ENCODE measurements at regions not wholly inside any gene's neighbourhood (a gene's known extent, or its start where the extent isn't known, plus 50 kb on each side); places are given as distances from the start of the nearest gene placed in this dataset.
"Not testable (repeated sequence)": the region's sequence is repeated elsewhere in the genome, so short reads cannot be mapped to it uniquely, and the experiment has no call there.

GRCh38 chr1:112818990-112819689 is 104.0 kb upstream of the PPM1J start:
- DNase-seq = peak in 1 of 2 donors; percentile 50

GRCh38 chr1:112817555-112818373 is 102.6 kb upstream of the PPM1J start:
- no peak for DNase-seq

DNA sequence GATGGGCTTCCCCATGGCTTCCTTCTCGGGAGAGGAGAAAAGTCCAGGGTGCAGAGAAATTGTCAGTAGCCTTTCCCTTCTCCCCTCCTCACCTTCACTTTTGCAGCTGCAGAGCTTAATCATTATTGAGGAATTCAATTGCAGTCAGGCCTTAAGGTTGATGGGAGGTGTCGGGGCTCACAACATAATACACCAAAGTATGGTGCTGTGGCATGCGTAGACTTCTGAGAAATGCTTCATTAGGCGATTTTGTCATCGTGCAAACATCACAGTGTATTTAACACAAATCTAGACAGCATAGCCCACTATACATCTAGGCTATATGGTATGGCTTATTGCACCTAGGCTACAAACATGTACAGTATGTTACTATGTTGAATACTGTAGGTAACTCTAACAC is 100.2 kb upstream of the PPM1J start:
- no peak for DNase-seq

- DNase-seq = not testable (repeated sequence)
Measured at GRCh38 chr1:112814645-112815044, 99.5 kb upstream of the PPM1J start.

GRCh38 chr1:112808861-112809684 is 93.9 kb upstream of the PPM1J start:
- peak; percentile 16 to 26 for DNase-seq

- no peak for DNase-seq
Measured at GRCh38 chr1:112807999-112808398, 92.9 kb upstream of the PPM1J start.

DNA sequence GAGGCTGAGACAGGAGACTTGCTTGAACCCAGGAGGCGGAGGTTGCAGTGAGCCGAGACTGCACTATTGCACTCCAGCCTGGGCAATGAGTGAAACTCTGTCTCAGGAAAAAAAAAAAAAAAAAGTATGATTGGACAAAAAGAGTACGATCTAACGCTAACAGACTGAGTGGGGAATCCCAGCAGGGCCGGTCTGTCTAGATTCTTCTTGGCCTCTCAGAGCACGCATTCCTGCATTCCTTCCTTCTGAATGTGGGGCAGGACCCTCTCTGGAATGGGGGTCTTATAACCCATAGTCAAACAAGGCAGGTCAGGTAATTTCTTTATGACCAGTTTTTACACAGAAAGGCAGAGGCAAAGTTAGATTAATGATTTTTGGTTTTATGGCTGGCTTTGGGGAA is 92.0 kb upstream of the PPM1J start:
- DNase-seq = no peak

- no peak for DNase-seq
Measured at GRCh38 chr1:112806090-112806642, 91.0 kb upstream of the PPM1J start.

DNA sequence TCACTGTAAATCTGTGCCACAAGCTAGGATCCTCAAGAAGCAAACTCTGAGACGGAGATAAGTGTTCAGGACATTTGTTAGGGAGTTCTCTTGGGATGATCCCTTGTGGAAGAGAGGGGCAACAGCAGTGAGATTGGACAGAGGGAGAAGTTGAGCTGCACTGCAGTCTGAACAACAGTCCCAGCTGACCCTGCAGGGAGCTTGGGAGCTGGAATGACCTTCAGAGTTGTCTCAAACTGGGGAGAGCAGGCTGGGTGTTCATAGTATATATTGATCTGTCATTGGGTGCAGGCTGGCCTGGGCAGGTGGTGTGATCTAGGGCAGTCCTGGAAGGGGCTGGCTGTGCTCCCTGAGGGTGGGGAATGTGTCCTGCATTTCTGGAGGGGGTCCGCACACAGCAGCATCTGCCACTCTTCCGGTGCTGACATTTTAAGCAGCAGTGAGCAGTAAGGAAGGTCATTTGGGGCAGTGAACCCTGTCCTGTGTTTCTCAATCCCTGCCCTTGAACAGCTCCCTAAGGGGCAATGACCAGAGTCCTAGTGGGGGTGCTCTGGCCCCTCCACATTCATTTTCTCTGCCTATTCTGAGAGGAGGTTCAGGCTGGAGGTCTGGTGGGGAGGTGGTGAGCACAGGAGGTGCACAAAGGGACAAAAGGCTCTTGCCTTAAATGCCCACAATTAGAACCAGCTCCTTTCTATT is 90.2 kb upstream of the PPM1J start:
- DNase-seq = no peak

DNA sequence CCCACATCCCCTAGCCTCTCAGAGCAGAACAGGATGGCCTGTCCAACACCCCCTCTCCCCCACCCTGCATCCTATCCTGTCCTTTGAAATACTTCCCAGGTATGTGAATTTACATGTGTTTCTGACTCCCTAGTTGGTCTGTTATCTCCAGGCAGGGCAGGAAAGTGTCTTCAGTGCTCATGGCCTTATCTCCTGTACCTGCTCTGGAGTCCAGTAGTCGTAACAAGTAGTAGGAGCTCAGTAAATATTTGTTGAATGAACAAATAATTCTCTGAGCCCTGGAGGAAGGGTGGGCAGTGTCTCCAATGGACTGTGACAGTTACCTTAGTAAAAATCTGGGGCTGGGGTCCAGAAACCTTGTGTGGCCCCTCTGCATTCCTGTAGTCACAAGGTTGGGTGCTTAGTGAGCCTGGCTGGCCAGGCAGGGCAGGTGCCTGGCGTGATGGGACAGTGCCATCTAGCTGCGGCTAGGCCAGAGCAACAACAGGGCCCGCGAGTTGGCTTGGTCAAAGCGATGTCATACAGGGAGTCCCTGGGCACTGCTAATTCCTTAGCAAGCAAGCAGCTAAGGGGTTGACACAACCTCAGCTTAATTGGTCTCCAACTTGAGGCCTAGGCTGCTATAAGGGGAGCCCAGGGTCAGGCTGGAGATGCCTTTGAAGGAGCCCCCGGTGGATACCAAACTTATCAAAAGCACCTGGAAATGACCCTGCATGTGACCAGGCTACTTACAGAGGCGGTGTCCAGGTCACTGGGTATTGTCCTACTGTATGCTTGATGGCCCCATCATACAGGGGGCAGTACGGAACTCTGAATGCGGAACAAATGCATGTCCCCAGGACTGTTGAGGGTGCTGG is 89.0 kb upstream of the PPM1J start:
- peak in 1 of 2 donors; percentile 7 for DNase-seq

GRCh38 chr1:112800289-112800688 is 85.2 kb upstream of the PPM1J start:
- DNase-seq = no peak

GRCh38 chr1:112798292-112798691 is 83.2 kb upstream of the PPM1J start:
- DNase-seq = no peak

- no peak for DNase-seq
Measured at GRCh38 chr1:112797224-112797623, 82.1 kb upstream of the PPM1J start.

DNA sequence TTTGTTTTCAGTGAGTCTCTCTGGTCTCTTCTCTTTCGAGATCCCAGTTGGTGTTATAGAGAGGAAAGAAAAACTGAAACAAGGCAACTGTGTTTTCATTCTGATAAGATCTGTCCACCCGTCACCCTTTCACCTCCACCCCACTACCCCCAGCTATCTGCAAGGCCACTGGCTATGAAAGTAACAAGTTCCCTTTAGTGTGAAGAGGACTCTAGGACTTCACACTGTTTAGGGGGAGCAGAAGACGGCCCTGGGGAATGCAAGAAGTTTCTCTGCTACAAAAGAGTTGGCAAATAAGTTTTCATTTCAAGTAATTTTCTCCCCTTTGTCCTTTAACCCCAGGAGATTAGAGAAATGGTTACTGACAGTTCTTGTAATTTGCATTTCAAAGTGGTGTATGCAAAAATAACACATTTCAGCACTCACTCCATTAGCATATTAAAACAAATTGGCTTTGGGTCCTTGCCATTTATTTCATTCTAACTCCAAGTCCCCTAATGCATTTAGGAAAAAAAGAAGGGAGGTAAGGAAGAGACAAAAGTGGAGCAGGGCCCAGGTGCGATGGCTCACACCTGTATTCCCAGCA is 79.6 kb upstream of the PPM1J start:
- no peak for DNase-seq

DNA sequence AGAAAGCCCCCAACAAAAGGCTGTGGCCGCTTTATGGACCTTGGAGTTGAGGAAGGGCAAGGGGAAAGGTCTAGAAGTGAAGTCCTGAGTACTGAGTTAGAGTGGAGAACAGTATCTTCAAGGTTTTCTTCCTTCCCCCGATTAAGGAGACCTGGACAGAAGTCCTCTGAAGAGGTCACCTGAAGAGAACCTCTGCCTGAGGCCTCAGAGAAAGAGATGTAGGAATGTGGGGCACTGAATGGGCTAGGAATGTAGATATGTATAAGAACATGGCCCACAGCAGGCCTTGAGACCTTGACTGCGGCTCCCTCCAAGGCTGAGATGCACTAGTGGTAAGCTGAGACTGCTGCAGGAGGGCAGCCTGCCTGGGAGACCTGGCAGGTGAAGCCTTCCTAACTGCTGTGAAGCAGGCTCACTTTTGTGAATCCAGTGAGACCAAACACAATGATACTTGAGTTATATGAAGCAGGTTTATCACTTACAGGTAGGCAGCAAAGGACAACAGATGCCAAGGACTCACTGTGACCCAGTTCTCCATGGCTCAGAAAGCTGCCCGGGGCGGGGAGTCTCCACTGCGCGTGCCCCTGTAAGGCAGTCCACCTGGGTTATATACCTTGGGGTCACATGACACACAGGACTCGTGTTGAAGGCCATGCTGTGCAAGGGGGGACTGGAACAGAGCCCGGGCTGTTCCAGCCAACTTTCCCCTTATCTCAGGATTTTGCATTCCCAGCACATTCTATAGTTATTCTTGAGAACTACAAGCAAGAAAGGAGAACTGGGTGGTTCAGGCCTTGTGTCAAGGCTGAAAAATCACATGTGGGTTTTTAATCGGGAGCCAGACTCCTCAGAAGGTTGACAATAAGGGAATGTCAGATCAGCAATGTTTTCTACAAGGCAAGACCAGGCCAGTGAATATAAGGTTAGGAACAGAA is 78.8 kb upstream of the PPM1J start:
- no peak for DNase-seq

DNA sequence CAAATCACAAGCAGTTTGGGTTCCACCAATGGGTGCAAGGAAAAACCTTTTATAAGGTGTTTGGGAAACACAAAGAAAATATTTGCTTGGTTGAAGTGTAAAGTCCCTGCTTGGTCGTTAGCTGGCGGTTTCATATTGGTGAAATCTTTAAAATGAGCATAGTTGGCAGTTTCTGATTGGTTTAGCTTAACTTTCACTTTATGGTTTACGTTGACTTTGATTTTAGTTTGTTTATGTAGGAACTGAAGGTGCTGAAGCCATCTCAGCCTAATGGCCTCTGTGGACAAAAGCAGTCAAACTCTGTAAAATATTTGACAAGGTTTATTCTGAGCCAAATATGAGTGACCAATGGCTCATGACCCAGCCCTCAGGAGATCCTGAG is 76.6 kb upstream of the PPM1J start:
- no peak for DNase-seq

- no peak for DNase-seq
Measured at GRCh38 chr1:112790920-112791722, 76.0 kb upstream of the PPM1J start.

GRCh38 chr1:112788561-112788960 is 73.4 kb upstream of the PPM1J start:
- DNase-seq = no peak

DNA sequence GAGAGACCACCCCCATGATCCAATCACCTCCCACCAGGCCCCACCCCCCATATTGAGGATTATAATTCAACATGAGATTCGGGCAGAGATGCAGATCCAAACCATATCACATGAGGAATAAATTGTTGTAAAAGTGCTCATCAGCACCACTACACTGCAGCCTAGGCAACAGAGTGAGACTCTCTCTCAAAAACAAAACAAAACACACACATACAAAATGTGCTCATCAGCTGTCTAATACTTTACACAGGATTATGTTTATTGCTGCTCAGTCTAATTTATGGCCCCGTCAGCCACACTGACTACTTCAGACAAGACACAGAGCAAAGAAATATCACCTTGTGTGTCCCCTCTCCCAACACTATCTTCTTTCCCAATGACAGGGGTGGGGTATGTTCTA is 72.9 kb upstream of the PPM1J start:
- no peak for DNase-seq

All from bone marrow (tissue), 2 donors.